ENCODE measurements at regions not wholly inside any gene's neighbourhood (a gene's known extent, or its start where the extent isn't known, plus 50 kb on each side); places are given as distances from the start of the nearest gene placed in this dataset.
"Not testable (repeated sequence)": the region's sequence is repeated elsewhere in the genome, so short reads cannot be mapped to it uniquely, and the experiment has no call there.

DNA sequence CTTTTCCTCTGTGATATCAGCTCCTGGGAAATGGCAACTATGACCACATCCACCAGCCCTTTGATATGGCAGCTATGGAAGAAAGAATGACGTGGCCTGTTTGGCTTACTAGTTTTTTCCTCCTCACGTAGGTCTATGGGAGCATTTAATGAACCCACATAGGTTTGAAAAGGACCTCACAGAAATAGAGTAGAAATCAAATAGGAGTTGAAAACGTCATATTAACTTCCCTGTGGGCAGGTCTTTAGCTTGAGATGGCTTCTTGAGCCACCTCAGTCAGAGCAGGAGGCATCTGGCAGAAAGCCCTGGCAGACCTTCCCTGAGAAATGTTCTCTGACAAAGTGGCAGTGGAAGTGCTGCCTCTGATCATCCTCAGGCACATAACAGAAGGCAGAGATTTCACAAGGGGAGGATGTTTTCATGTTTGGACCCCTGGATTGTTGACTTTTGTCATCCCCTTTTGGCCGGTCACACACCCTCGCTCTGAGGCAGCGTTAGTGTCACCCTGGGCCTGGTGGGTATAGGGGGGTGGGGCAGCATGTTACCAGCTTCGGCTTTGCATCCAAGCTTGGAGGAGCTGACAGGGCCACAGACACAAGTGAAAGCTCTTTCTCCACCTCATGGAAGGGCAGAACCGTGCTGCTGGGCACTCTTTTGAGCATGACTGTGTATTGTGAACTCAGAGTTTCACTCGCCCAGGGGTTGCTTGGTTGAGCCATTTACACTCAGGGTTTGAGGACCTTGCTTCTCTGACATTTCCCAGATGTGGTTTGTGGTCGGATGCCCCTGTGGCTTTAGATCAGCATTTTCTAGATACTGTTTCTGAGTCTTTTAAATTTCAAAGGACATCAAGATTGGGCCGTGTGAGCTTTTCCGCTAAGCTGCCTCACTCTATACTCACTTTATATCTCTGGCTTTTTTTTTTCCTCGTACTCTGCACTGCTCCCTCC lies 184.2 kb downstream of the STK31 start:
- intact Hi-C loops (cut with DNase I; ENCODE audit: low total_unique reads) = no loop called here
- H3K36me3 ChIP-seq = no peaks in the 10 kb centered on the region
- no peak overlapping the region for H3K4me3 ChIP-seq
- TF ChIP-seq POLR2A (IDR thresholded peaks at IDR 0.05) (no peak), CTCF (IDR thresholded peaks at IDR 0.05) (no peak), POLR2AphosphoS5 (IDR thresholded peaks at IDR 0.05) (no peak)
- no peaks in the 10 kb centered on the region for H3K4me1 ChIP-seq
- no peak for DNase-seq (ENCODE audit: low spot score in 2 of 2)
- no peak overlapping the region for H3K27ac ChIP-seq
- no peaks in the 10 kb centered on the region for H3K27me3 ChIP-seq
- no peaks in the 10 kb centered on the region for H3K9me3 ChIP-seq

GRCh38 chr7:23894892-23895569 lies 185.0 kb downstream of the STK31 start:
- no peak overlapping the region for H3K4me3 ChIP-seq
- no peak overlapping the region for H3K27ac ChIP-seq
- H3K9me3 ChIP-seq = no peaks in the 10 kb centered on the region
- no peaks in the 10 kb centered on the region for H3K36me3 ChIP-seq
- H3K4me1 ChIP-seq = no peaks in the 10 kb centered on the region
- no peak for DNase-seq (ENCODE audit: low spot score in 2 of 2)
- H3K27me3 ChIP-seq = no peaks in the 10 kb centered on the region
- intact Hi-C loops (cut with DNase I; ENCODE audit: low total_unique reads) = no loop called here
- TF ChIP-seq POLR2AphosphoS5 (IDR thresholded peaks at IDR 0.05) (no peak), CTCF (IDR thresholded peaks at IDR 0.05) (no peak), POLR2A (IDR thresholded peaks at IDR 0.05) (no peak)

DNA sequence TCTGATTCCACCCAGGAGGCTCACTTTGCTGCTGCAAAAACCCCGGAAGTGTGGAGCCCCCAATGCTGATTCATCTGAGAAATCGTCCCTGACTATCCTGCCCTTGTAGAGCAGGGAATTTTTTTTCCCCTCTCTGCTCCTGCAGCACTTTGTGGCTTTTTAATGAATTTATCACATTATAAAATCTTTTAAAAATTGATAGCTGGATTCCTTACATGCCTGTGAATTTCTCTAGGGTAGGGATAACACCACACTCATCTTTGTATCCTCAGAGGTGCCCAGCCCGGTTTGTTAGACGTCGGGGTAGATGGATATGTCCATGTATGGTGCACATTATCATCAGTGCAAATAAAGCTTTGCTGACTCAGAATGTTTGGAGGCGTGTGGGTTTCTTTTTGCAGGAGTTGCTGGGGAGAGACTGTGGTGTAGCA lies 185.7 kb downstream of the STK31 start:
- Histone ChIP-seq H3K4me3 (no peak overlapping the region), H3K9me3 (no peaks in the 10 kb centered on the region), H3K27me3 (no peaks in the 10 kb centered on the region), H3K4me1 (no peaks in the 10 kb centered on the region), H3K27ac (no peak overlapping the region), H3K36me3 (no peaks in the 10 kb centered on the region)
- no peak for DNase-seq (ENCODE audit: low spot score in 2 of 2)
- intact Hi-C loops (cut with DNase I; ENCODE audit: low total_unique reads) = no loop called here
- TF ChIP-seq CTCF (IDR thresholded peaks at IDR 0.05) (no peak), POLR2A (IDR thresholded peaks at IDR 0.05) (no peak), POLR2AphosphoS5 (IDR thresholded peaks at IDR 0.05) (no peak)

GRCh38 chr7:23898619-23899018 lies 188.6 kb downstream of the STK31 start:
- H3K4me1 ChIP-seq = no peaks in the 10 kb centered on the region
- no peaks in the 10 kb centered on the region for H3K9me3 ChIP-seq
- no peak overlapping the region for H3K4me3 ChIP-seq
- intact Hi-C loops (cut with DNase I; ENCODE audit: low total_unique reads) = no loop called here
- no peak for DNase-seq (ENCODE audit: low spot score in 2 of 2)
- H3K36me3 ChIP-seq = no peaks in the 10 kb centered on the region
- TF ChIP-seq POLR2A (IDR thresholded peaks at IDR 0.05) (no peak), CTCF (IDR thresholded peaks at IDR 0.05) (no peak), POLR2AphosphoS5 (IDR thresholded peaks at IDR 0.05) (no peak)
- H3K27ac ChIP-seq = no peak overlapping the region
- no peaks in the 10 kb centered on the region for H3K27me3 ChIP-seq

DNA sequence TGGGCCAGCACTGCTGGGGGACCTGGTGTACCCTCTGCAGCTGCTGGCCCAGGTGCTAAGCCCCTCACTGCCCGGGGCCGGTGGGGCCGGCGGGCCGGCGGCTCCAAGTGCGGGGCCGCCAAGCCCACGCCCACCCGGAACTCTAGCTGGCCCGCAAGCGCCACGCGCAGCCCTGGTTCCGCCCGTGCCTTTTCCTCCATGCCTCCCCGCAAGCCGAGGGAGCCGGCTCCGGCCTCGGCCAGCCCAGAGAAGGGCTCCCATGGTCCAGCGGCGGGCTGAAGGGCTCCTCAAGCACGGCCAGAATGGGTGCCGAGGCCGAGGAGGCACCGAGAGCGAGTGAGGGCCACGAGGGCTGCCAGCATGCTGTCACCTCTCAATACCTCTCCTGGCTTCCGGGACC lies 194.9 kb downstream of the STK31 start:
- H3K4me3 ChIP-seq; H3K27me3 ChIP-seq; H3K36me3 ChIP-seq; DNase-seq (ENCODE audit: low spot score in 2 of 2); H3K4me1 ChIP-seq; intact Hi-C loops (cut with DNase I; ENCODE audit: low total_unique reads); H3K27ac ChIP-seq; H3K9me3 ChIP-seq: not testable (repeated sequence)
